Caco-2 (cell line): ENCODE measurements at regions not wholly inside any gene's neighbourhood (a gene's known extent, or its start where the extent isn't known, plus 50 kb on each side); places are given as distances from the start of the nearest gene placed in this dataset.
A peak's percentile ranks its signal among the peaks of the same experiment; 100 is the strongest.

Source experiments
- BruUV-seq: library from RNA; stranded (reverse); fragments of 400-500 nt; replicated peaks from 2 replicates; lab custom pipeline; 2021; lab: Mats Ljungman, UMichigan
- CTCF ChIA-PET: fragments of 300-600 bp; sonication (Branson Sonifier 250); formaldehyde crosslinking; loops from one replicate; lab custom pipeline; 2022; ENCODE audit warnings: antibody characterized with exemption; lab: Charles Lee
- POLR2A ChIA-PET: fragments of 300-600 bp; sonication (Branson Sonifier 250); formaldehyde crosslinking; loops from one replicate; lab custom pipeline; 2022; ENCODE audit warnings: antibody characterized with exemption; lab: Charles Lee
- DNase-seq, 2 experiments: peaks; one replicate each; pipeline versions ENCODE4 v3.0.0 to v3.0.0-alpha.2; 2020 to 2022
- H3K27me3 ChIP-seq: replicated peaks from 2 replicates; pipeline ENCODE4 v1.6.0; 2011; ENCODE audit warnings: low read length; ENCODE audit not compliant: control insufficient read depth, insufficient read depth
- H3K36me3 ChIP-seq: 2 replicates; pipeline ENCODE4 v1.5.1; 2011; ENCODE audit warnings: low read length; ENCODE audit not compliant: control insufficient read depth, insufficient read depth
- H3K4me1 ChIP-seq: fragments of 250-450 bp; sonication (Bioruptor Pico); 2 replicates; pipeline ENCODE4 v1.5.1; 2020; ENCODE audit warnings: mild to moderate bottlenecking
- H3K4me3 ChIP-seq: 2 replicates; pipeline ENCODE4 v1.5.1; 2011; ENCODE audit warnings: low read depth, mild to moderate bottlenecking, control low read depth, low read length
- H3K9me3 ChIP-seq: fragments of 250-450 bp; sonication (Bioruptor Pico); 2 replicates; pipeline ENCODE4 v1.5.1; 2020; ENCODE audit warnings: mild to moderate bottlenecking, moderate library complexity
- H3K27ac Mint-ChIP-seq: one replicate; pipeline ENCODE4 v1.8.0; 2022; ENCODE audit warnings: mixed read lengths; ENCODE audit not compliant: unreplicated experiment
- H3K27me3 Mint-ChIP-seq: one replicate; pipeline ENCODE4 v1.8.0; 2022; ENCODE audit warnings: mixed read lengths; ENCODE audit not compliant: insufficient read depth, unreplicated experiment
- H3K36me3 Mint-ChIP-seq: one replicate; pipeline ENCODE4 v1.8.0; 2022; ENCODE audit warnings: mild to moderate bottlenecking, mixed read lengths; ENCODE audit not compliant: insufficient read depth, unreplicated experiment
- H3K4me1 Mint-ChIP-seq: one replicate; pipeline ENCODE4 v1.8.0; 2022; ENCODE audit warnings: low read depth, mixed read lengths; ENCODE audit not compliant: unreplicated experiment
- H3K4me3 Mint-ChIP-seq: one replicate; pipeline ENCODE4 v1.8.0; 2022; ENCODE audit warnings: mild to moderate bottlenecking, moderate library complexity, mixed read lengths; ENCODE audit not compliant: unreplicated experiment
- H3K9me3 Mint-ChIP-seq: one replicate; pipeline ENCODE4 v1.8.0; 2022; ENCODE audit warnings: mixed read lengths; ENCODE audit not compliant: unreplicated experiment
- CTCF ChIP-seq, 2 experiments: fragments of 200-600 bp in 1 of 2; IDR thresholded peaks; 1 replicate in 1 of 2; 2 replicates in 1 of 2; pipeline versions ENCODE4 v1.5.1 to v1.8.0; 2011 to 2022; ENCODE audit warnings: antibody characterized with exemption in 1 of 2, control low read depth in 1 of 2, inconsistent platforms in 1 of 2, low read depth in 1 of 2, low read length in 1 of 2, mild to moderate bottlenecking in 1 of 2, moderate library complexity in 1 of 2; ENCODE audit not compliant: insufficient read depth in 1 of 2, severe bottlenecking in 1 of 2, unreplicated experiment in 1 of 2
- intact Hi-C: fragments of 100-400 bp; cut with micrococcal nuclease; formaldehyde crosslinking; loops from one replicate; pipeline ENCODE4 v1.10.0; 2022; ENCODE audit not compliant: unreplicated experiment

GRCh38 chr3:42037318-42037945, 53.7 kb upstream of the TRAK1 start:
- no peak for TF ChIP-seq CTCF (IDR thresholded peaks at IDR 0.05; ENCODE audit: insufficient read depth in 1 of 2, low read depth in 1 of 2, low read length in 1 of 2, severe bottlenecking in 1 of 2, unreplicated experiment in 1 of 2)
- no peak overlapping the region for H3K4me3 Mint-ChIP-seq
- H3K36me3 ChIP-seq = no peaks in the 10 kb centered on the region
- H3K36me3 Mint-ChIP-seq = no peaks in the 10 kb centered on the region
- H3K27me3 Mint-ChIP-seq = no peaks in the 10 kb centered on the region
- intact Hi-C loops = no loop called here
- H3K9me3 ChIP-seq = no peaks in the 10 kb centered on the region
- peaks cover 19% of the 10 kb centered on the region for H3K4me1 Mint-ChIP-seq
- ChIA-PET POLR2A (no interaction called here), CTCF (no interaction called here)
- no peaks in the 10 kb centered on the region for H3K9me3 Mint-ChIP-seq
- no TSS peak for BruUV-seq
- H3K4me1 ChIP-seq = peaks cover 5% of the 10 kb centered on the region; the same call in 1 of the 2 replicates
- DNase-seq = no peak
- H3K27me3 ChIP-seq = no peaks in the 10 kb centered on the region
- H3K4me3 ChIP-seq = no peak overlapping the region
- H3K27ac Mint-ChIP-seq = peak overlapping the region; percentile 40

GRCh38 chr3:42036483-42036823, 54.7 kb upstream of the TRAK1 start:
- Histone ChIP-seq H3K27me3 (no peaks in the 10 kb centered on the region), H3K9me3 (no peaks in the 10 kb centered on the region), H3K4me3 (no peak overlapping the region), H3K36me3 (no peaks in the 10 kb centered on the region), H3K4me1 (peaks cover 15% of the 10 kb centered on the region)
- intact Hi-C loops = no loop called here
- Mint-ChIP-seq H3K4me3 (no peak overlapping the region), H3K36me3 (no peaks in the 10 kb centered on the region), H3K4me1 (peaks cover 26% of the 10 kb centered on the region), H3K9me3 (no peaks in the 10 kb centered on the region), H3K27me3 (no peaks in the 10 kb centered on the region), H3K27ac (peak overlapping the region; percentile 40)
- no TSS peak for BruUV-seq
- DNase-seq = no peak
- TF ChIP-seq CTCF (IDR thresholded peaks at IDR 0.05; ENCODE audit: insufficient read depth in 1 of 2, low read depth in 1 of 2, low read length in 1 of 2, severe bottlenecking in 1 of 2, unreplicated experiment in 1 of 2) = no peak
- ChIA-PET CTCF (no interaction called here), POLR2A (no interaction called here)

DNA sequence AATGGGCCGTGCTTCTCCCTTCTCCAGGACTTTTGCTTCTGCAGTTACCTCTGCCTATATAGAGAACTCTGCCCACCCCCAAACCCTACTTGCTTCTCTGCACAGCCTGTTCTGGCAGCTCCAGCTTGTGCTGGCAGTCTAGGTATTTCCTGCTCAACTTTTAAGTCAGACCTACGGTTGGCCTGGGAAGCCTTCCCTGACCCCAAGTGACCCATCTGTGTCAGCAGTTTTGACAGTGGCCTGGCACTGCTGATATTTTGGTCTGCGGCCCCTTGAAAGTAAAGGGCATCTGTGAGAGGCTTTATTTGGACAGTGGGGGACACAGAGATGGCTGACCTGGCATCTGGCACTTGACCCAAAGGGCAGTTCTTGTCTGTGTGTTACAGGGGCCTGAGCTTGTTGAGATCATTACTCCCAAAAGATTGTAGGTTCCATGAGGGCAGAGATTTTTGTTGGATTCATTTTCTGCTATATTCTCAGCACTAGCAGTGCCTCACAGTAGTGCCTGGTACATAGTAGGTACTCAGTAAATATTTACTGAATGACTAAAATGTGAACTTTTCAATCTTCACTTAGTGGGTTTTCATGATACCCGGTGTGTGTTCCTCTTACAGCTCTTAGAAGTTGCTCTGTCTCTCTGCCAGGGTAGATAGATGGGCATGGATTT, 55.2 kb upstream of the TRAK1 start:
- Histone ChIP-seq H3K27me3 (no peaks in the 10 kb centered on the region), H3K9me3 (no peaks in the 10 kb centered on the region), H3K4me3 (no peak overlapping the region), H3K4me1 (peaks cover 17% of the 10 kb centered on the region), H3K36me3 (no peaks in the 10 kb centered on the region)
- H3K27ac Mint-ChIP-seq = peak overlapping the region; percentile 40
- peaks cover 26% of the 10 kb centered on the region for H3K4me1 Mint-ChIP-seq
- CTCF ChIA-PET = interaction anchor here (0.5 kb wide), 1 partner anchor 11 kb away, joined by 3 read pairs; no protein-coding TSS in a partner anchor
- no peaks in the 10 kb centered on the region for H3K9me3 Mint-ChIP-seq
- POLR2A ChIA-PET = no interaction called here
- DNase-seq = no peak
- no TSS peak for BruUV-seq
- TF ChIP-seq CTCF (IDR thresholded peaks at IDR 0.05; ENCODE audit: insufficient read depth in 1 of 2, low read depth in 1 of 2, low read length in 1 of 2, severe bottlenecking in 1 of 2, unreplicated experiment in 1 of 2) = no peak
- no peaks in the 10 kb centered on the region for H3K36me3 Mint-ChIP-seq
- intact Hi-C loops = no loop called here
- H3K27me3 Mint-ChIP-seq = no peaks in the 10 kb centered on the region
- no peak overlapping the region for H3K4me3 Mint-ChIP-seq
